GM12874 (cell line): ENCODE measurements at regions not wholly inside any gene's neighbourhood (a gene's known extent, or its start where the extent isn't known, plus 50 kb on each side); places are given as distances from the start of the nearest gene placed in this dataset.

Experiments
- CTCF ChIP-seq: IDR thresholded peaks from 2 replicates; pipeline ENCODE4 v1.5.1; 2011; ENCODE audit warnings: low read depth, mild to moderate bottlenecking, control low read depth, low read length, moderate library complexity; ENCODE audit not compliant: insufficient read depth

- no peak for TF ChIP-seq CTCF
Observed at GRCh38 chr5:155134130-155134529, 120.6 kb downstream of the KIF4B start.

- no peak for TF ChIP-seq CTCF
Observed at GRCh38 chr5:155136216-155136850, 122.8 kb downstream of the KIF4B start.

- no peak for TF ChIP-seq CTCF
Observed at GRCh38 chr5:155137683-155138082, 124.1 kb downstream of the KIF4B start.

- no peak for TF ChIP-seq CTCF
Observed at GRCh38 chr5:155140646-155141045, 127.1 kb downstream of the KIF4B start.

- TF ChIP-seq CTCF = no peak
Observed at GRCh38 chr5:155144956-155145355, 131.4 kb downstream of the KIF4B start.

GRCh38 chr5:155147222-155147621 is 133.7 kb downstream of the KIF4B start:
- TF ChIP-seq CTCF = no peak

- no peak for TF ChIP-seq CTCF
Observed at GRCh38 chr5:155148694-155149093, 135.1 kb downstream of the KIF4B start.
